ENCODE measurements at regions not wholly inside any gene's neighbourhood (a gene's known extent, or its start where the extent isn't known, plus 50 kb on each side); places are given as distances from the start of the nearest gene placed in this dataset.
A peak's percentile ranks its signal among the peaks of the same experiment; 100 is the strongest.

DNA sequence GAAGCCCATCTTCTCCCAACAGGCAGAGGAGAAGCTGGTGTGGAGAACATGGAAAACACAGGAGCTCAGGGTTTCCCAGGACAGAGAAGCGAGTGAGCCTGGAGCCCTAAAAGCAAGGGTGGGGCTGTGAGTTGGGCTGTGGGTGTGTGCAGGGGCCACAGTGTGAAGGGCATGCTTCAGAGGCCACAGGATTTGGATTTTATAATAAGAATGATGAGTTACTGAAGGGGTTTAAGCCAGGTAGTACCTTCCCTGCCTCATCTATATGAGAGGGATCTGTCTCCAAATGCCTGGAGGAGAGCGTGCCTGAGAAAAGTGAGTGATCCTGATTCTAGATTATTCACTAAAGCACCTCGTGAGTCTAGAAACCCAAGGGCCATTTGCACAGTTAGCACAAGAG is 106.8 kb downstream of the VPREB1 start:
- Histone ChIP-seq H3K4me1 (ENCODE audit: insufficient read depth, poor library complexity, severe bottlenecking) (no peaks in the 10 kb centered on the region), H3K4me3 (ENCODE audit: severe bottlenecking) (no peak overlapping the region), H3K9me3 (ENCODE audit: severe bottlenecking) (peaks cover 2% of the 10 kb centered on the region), H3K27ac (ENCODE audit: poor library complexity, severe bottlenecking) (no peak overlapping the region), H3K27me3 (ENCODE audit: insufficient read depth, poor library complexity, severe bottlenecking) (peaks cover 9% of the 10 kb centered on the region), H3K36me3 (ENCODE audit: low read depth) (no peaks in the 10 kb centered on the region)
- TF ChIP-seq, protein P1, sequence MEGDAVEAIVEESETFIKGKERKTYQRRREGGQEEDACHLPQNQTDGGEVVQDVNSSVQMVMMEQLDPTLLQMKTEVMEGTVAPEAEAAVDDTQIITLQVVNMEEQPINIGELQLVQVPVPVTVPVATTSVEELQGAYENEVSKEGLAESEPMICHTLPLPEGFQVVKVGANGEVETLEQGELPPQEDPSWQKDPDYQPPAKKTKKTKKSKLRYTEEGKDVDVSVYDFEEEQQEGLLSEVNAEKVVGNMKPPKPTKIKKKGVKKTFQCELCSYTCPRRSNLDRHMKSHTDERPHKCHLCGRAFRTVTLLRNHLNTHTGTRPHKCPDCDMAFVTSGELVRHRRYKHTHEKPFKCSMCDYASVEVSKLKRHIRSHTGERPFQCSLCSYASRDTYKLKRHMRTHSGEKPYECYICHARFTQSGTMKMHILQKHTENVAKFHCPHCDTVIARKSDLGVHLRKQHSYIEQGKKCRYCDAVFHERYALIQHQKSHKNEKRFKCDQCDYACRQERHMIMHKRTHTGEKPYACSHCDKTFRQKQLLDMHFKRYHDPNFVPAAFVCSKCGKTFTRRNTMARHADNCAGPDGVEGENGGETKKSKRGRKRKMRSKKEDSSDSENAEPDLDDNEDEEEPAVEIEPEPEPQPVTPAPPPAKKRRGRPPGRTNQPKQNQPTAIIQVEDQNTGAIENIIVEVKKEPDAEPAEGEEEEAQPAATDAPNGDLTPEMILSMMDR (IDR thresholded peaks at IDR 0.05; ENCODE audit: poor library complexity, severe bottlenecking) = no peak
- ATAC-seq (ENCODE audit: low read depth) (no peak), DNase-seq (ENCODE audit: low spot score) (no peak)

DNA sequence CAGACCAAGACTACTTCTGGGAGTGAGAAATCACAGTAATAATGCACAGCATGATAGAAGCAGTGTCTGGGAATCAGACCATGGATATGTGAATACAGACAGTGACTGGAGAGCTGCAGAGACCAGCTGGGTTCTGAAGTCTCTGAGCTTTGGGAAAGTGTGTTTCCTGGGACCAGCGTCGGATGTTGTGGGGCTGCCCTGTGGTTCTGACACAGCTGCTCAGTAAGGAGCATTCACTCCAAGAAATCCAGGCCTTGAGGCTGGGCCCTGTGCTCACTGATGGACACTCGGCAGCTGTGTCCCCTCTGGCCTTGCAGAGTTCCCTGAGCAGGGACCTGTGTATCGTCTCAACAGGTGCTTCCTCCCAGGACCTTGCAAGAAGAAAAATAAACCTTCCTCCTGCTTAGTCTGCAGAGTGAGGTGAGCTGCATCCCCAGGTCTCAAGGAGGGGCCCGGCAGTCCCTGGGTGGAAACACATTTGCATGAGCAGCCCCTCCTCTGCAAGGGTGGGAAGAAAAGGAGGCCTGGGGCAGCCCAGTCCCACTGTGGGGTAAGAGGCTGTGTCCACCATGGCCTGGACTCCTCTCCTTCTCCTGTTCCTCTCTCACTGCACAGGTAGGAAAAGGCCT is 107.9 kb downstream of the VPREB1 start:
- ATAC-seq (ENCODE audit: low read depth) (no peak), DNase-seq (ENCODE audit: low spot score) (no peak)
- H3K27me3 ChIP-seq (ENCODE audit: insufficient read depth, poor library complexity, severe bottlenecking) = peaks cover 9% of the 10 kb centered on the region
- H3K36me3 ChIP-seq (ENCODE audit: low read depth) = no peaks in the 10 kb centered on the region
- TF ChIP-seq, protein P1 (IDR thresholded peaks at IDR 0.05; ENCODE audit: poor library complexity, severe bottlenecking) = no peak
- H3K4me3 ChIP-seq (ENCODE audit: severe bottlenecking) = no peak overlapping the region
- H3K9me3 ChIP-seq (ENCODE audit: severe bottlenecking) = peaks cover 2% of the 10 kb centered on the region
- H3K4me1 ChIP-seq (ENCODE audit: insufficient read depth, poor library complexity, severe bottlenecking) = no peaks in the 10 kb centered on the region
- H3K27ac ChIP-seq (ENCODE audit: poor library complexity, severe bottlenecking) = no peak overlapping the region

DNA sequence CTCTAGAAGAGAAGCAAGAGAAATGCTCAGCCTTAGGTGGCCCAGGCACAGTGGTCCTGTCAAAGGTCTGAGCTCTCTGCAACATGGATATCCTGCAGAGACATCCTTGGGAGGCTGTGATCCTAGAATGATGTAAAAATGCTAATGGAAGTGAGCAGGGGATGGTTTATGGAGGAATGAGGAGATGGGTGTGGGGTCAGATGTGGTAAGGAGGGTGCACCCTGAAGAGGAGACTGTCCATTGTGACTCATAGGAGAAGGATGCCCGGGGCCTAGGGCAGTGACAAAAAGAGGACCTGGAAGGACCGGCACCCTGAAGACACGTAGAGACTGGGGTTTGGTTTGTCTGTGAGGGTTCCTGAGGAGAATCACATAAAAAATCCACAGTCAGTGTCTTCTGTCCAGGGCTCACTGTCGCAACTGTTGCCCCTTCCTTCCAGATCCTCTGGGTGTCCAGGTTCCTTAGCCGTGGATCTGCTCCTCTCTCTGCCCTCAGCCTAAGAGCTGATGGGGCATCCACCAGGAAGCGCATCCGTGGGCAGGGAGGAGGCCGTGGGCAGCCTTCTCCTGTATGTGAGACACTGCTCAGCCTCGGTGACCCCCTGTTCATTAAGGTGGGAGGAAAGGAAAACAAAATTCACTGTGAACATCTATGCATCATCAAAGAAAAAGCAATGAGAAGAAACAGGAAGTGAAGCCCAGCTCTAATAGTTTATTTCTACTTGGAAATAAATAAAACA is 110.7 kb downstream of the VPREB1 start:
- DNase-seq (ENCODE audit: low spot score) (no peak), ATAC-seq (ENCODE audit: low read depth) (no peak)
- TF ChIP-seq, protein P1 (IDR thresholded peaks at IDR 0.05; ENCODE audit: poor library complexity, severe bottlenecking) = no peak
- no peaks in the 10 kb centered on the region for H3K4me1 ChIP-seq (ENCODE audit: insufficient read depth, poor library complexity, severe bottlenecking)
- H3K27me3 ChIP-seq (ENCODE audit: insufficient read depth, poor library complexity, severe bottlenecking) = peaks cover 8% of the 10 kb centered on the region
- H3K9me3 ChIP-seq (ENCODE audit: severe bottlenecking) = no peaks in the 10 kb centered on the region
- H3K4me3 ChIP-seq (ENCODE audit: severe bottlenecking) = no peak overlapping the region
- H3K36me3 ChIP-seq (ENCODE audit: low read depth) = no peaks in the 10 kb centered on the region
- no peak overlapping the region for H3K27ac ChIP-seq (ENCODE audit: poor library complexity, severe bottlenecking)

DNA sequence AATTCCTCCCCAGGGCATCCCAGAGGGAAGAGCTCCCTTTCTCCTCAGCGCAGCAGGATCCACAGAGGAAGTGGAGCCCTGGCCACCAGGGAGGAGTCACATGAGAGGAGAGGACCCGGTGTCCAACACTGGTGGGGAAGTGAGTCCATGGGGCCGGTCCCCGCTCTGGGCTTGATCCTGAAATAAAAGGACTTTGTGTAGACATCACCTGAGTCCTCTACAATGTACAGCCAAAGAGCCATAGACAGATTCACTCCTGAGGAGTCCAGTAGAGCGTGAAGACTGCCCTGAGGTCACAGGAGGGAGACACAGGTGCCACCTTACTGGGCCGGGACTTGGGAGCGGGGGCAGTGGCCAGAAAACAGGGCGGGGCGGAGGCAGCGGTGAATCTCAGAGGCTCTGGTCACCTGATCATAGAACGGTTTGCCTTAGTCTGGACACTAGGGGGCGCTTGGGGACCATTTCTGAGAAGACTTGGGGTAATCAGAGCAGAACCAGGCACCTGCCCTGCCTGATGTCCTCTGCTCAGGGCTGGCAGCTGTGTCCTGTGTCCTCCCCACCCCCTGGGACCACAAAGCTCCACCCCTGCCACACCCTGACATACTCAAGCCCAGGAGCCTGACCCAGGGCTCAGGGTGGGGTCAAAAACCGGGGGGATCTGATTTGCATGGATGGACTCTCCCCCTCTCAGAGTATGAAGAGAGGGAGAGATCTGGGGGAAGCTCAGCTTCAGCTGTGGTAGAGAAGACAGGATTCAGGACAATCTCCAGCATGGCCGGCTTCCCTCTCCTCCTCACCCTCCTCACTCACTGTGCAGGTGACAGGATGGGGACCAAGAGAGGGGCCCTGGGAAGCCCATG is 112.7 kb downstream of the VPREB1 start:
- no peak overlapping the region for H3K4me3 ChIP-seq (ENCODE audit: severe bottlenecking)
- DNase-seq (ENCODE audit: low spot score) (peak; percentile 76), ATAC-seq (ENCODE audit: low read depth) (peak; percentile 96)
- TF ChIP-seq, protein P1 (IDR thresholded peaks at IDR 0.05; ENCODE audit: poor library complexity, severe bottlenecking) = peak; percentile 69
- no peak overlapping the region for H3K27ac ChIP-seq (ENCODE audit: poor library complexity, severe bottlenecking)
- no peaks in the 10 kb centered on the region for H3K36me3 ChIP-seq (ENCODE audit: low read depth)
- H3K4me1 ChIP-seq (ENCODE audit: insufficient read depth, poor library complexity, severe bottlenecking) = no peaks in the 10 kb centered on the region
- H3K27me3 ChIP-seq (ENCODE audit: insufficient read depth, poor library complexity, severe bottlenecking) = no peaks in the 10 kb centered on the region
- H3K9me3 ChIP-seq (ENCODE audit: severe bottlenecking) = no peaks in the 10 kb centered on the region

Data from RWPE2 (cell line).